ENCODE measurements at regions not wholly inside any gene's neighbourhood (a gene's known extent, or its start where the extent isn't known, plus 50 kb on each side); places are given as distances from the start of the nearest gene placed in this dataset.

DNA sequence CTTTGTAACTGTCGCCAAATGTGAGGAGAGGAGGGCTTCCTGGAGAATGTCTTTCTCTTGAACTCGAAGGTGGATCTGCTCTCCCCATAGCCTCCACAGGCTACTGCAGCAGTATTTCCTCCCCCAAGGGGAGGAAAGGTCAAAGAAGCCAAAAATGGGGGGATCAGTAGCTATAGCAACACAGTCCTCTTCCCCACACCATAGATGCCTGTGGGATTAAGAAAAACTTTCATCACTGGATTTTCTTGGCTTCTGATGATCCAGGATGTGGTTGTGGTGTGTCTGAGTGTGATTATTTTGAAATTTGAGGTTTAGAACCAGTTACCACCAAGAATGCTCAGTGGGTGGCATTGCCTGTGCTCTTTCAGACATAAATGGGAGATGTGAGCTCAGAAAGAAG, 140.1 kb upstream of the SPACA1 start:
- no peak for TF ChIP-seq CTCF (conservative IDR thresholded peaks at IDR 0.05 in 1 of 2, IDR thresholded peaks at IDR 0.05 in 1 of 2; ENCODE audit: low read depth in 1 of 2, low read length in 2 of 2)
- TF ChIP-seq EZH2 (IDR thresholded peaks at IDR 0.05; ENCODE audit: low read length, missing control alignments), result no peak
